ENCODE measurements at regions not wholly inside any gene's neighbourhood (a gene's known extent, or its start where the extent isn't known, plus 50 kb on each side); places are given as distances from the start of the nearest gene placed in this dataset.

GRCh38 chr15:97841558-97841957 is 118.9 kb upstream of the ARRDC4 start:
- ChIA-PET POLR2A (no interaction called here), CTCF (no interaction called here)
- Histone ChIP-seq H3K9me3 (ENCODE audit: control insufficient read depth, insufficient read depth, low read length) (peaks cover 14% of the 10 kb centered on the region), H3K27me3 (ENCODE audit: control insufficient read depth, insufficient read depth, low read length) (no peaks in the 10 kb centered on the region), H3K4me3 (ENCODE audit: low read depth, low read length) (no peak overlapping the region), H3K27ac (ENCODE audit: low read depth, low read length) (no peak overlapping the region)
- DNase-seq (ENCODE audit: low read depth, low spot score) = no peak
- TF ChIP-seq CTCF (IDR thresholded peaks at IDR 0.05; ENCODE audit: low read depth, low read length) = no peak

GRCh38 chr15:97849183-97849582 is 111.3 kb upstream of the ARRDC4 start:
- no peak for DNase-seq (ENCODE audit: low read depth, low spot score)
- H3K9me3 ChIP-seq (ENCODE audit: control insufficient read depth, insufficient read depth, low read length) = peaks cover 8% of the 10 kb centered on the region; the same call in 1 of the 2 replicates
- ChIA-PET CTCF (no interaction called here), POLR2A (no interaction called here)
- no peaks in the 10 kb centered on the region for H3K27me3 ChIP-seq (ENCODE audit: control insufficient read depth, insufficient read depth, low read length)
- TF ChIP-seq CTCF (IDR thresholded peaks at IDR 0.05; ENCODE audit: low read depth, low read length) = no peak
- no peak overlapping the region for H3K4me3 ChIP-seq (ENCODE audit: low read depth, low read length)
- no peak overlapping the region for H3K27ac ChIP-seq (ENCODE audit: low read depth, low read length)

GRCh38 chr15:97858296-97858695 is 102.2 kb upstream of the ARRDC4 start:
- ChIA-PET CTCF (no interaction called here), POLR2A (no interaction called here)
- H3K9me3 ChIP-seq (ENCODE audit: control insufficient read depth, insufficient read depth, low read length) = peaks cover 7% of the 10 kb centered on the region
- H3K4me3 ChIP-seq (ENCODE audit: low read depth, low read length) = no peak overlapping the region
- no peaks in the 10 kb centered on the region for H3K27me3 ChIP-seq (ENCODE audit: control insufficient read depth, insufficient read depth, low read length)
- no peak for TF ChIP-seq CTCF (IDR thresholded peaks at IDR 0.05; ENCODE audit: low read depth, low read length)
- no peak overlapping the region for H3K27ac ChIP-seq (ENCODE audit: low read depth, low read length)
- DNase-seq (ENCODE audit: low read depth, low spot score) = no peak

- no peak overlapping the region for H3K27ac ChIP-seq (ENCODE audit: low read depth, low read length)
- ChIA-PET CTCF (no interaction called here), POLR2A (no interaction called here)
- no peak for TF ChIP-seq CTCF (IDR thresholded peaks at IDR 0.05; ENCODE audit: low read depth, low read length)
- no peak for DNase-seq (ENCODE audit: low read depth, low spot score)
- H3K4me3 ChIP-seq (ENCODE audit: low read depth, low read length) = no peak overlapping the region
- H3K27me3 ChIP-seq (ENCODE audit: control insufficient read depth, insufficient read depth, low read length) = no peaks in the 10 kb centered on the region
- H3K9me3 ChIP-seq (ENCODE audit: control insufficient read depth, insufficient read depth, low read length) = peaks cover 12% of the 10 kb centered on the region
Measured at GRCh38 chr15:97861529-97862260, 98.8 kb upstream of the ARRDC4 start.

- Histone ChIP-seq H3K9me3 (ENCODE audit: control insufficient read depth, insufficient read depth, low read length) (peaks cover 25% of the 10 kb centered on the region), H3K27ac (ENCODE audit: low read depth, low read length) (no peak overlapping the region), H3K27me3 (ENCODE audit: control insufficient read depth, insufficient read depth, low read length) (no peaks in the 10 kb centered on the region), H3K4me3 (ENCODE audit: low read depth, low read length) (no peak overlapping the region)
- no peak for TF ChIP-seq CTCF (IDR thresholded peaks at IDR 0.05; ENCODE audit: low read depth, low read length)
- CTCF ChIA-PET = no interaction called here
- POLR2A ChIA-PET = no interaction called here
- no peak for DNase-seq (ENCODE audit: low read depth, low spot score)
Measured at GRCh38 chr15:97866959-97867358, 93.5 kb upstream of the ARRDC4 start.
